B cell (primary cell): ENCODE measurements at regions not wholly inside any gene's neighbourhood (a gene's known extent, or its start where the extent isn't known, plus 50 kb on each side); places are given as distances from the start of the nearest gene placed in this dataset.

Experiments used
- ATAC-seq: fragments of 200-7000 bp; cut with Tn5 transposase; one replicate; pipeline ENCODE4 v1.10.0; 2021; ENCODE audit warnings: low read depth, mild to moderate bottlenecking, moderate number of reproducible peaks, moderate library complexity
- CTCF ChIA-PET: fragments of 350-600 bp; sonication (Branson Sonifier 250); formaldehyde crosslinking; loops from one replicate; lab custom pipeline; 2021; ENCODE audit warnings: antibody characterized with exemption, inconsistent platforms; lab: Charles Lee
- POLR2A ChIA-PET: fragments of 350-600 bp; sonication (Branson Sonifier 250); formaldehyde crosslinking; loops from one replicate; lab custom pipeline; 2021; ENCODE audit warnings: antibody characterized with exemption; lab: Charles Lee
- DNase-seq: peaks from one replicate; pipeline ENCODE4 v3.0.0; 2013
- H2AFZ ChIP-seq: 2 replicates; pipeline ENCODE4 v1.6.1; 2012; ENCODE audit warnings: mild to moderate bottlenecking, low read depth, low read length; ENCODE audit not compliant: insufficient read depth, poor library complexity, severe bottlenecking
- H3K27ac ChIP-seq, 2 donors: 1 replicate in 1 of 2; 2 replicates in 1 of 2; pipeline ENCODE4 v1.5.1; 2012 to 2013; ENCODE audit warnings: low read length in 2 of 2, mild to moderate bottlenecking in 2 of 2, moderate library complexity in 1 of 2
- H3K27me3 ChIP-seq, 4 experiments: fragments of 200-600 bp in 1 of 4; sonication (generic) in 1 of 4; replicated peaks in 1 of 4; 1 replicate in 2 of 4; 2 replicates in 2 of 4; pipeline versions ENCODE4 v1.6.1 to v1.7.0; 2013 to 2016; ENCODE audit warnings: low read length in 3 of 4, mild to moderate bottlenecking in 2 of 4, mixed read lengths in 1 of 4, moderate library complexity in 1 of 4; ENCODE audit not compliant: insufficient read depth in 4 of 4, control insufficient read depth in 3 of 4; ENCODE audit errors: control extremely low read depth in 1 of 4
- H3K36me3 ChIP-seq, 2 experiments: replicated peaks in 1 of 2; 1 replicate in 1 of 2; 2 replicates in 1 of 2; pipeline versions ENCODE4 v1.6.1 to v1.7.1; 2013; ENCODE audit warnings: low read length in 1 of 2; ENCODE audit not compliant: insufficient read depth in 2 of 2, control insufficient read depth in 1 of 2; ENCODE audit errors: control extremely low read depth in 1 of 2, extremely low read depth in 1 of 2
- H3K4me1 ChIP-seq, 2 donors: fragments of 200-600 bp in 1 of 2; sonication (generic) in 1 of 2; 1 replicate in 1 of 2; 2 replicates in 1 of 2; pipeline versions ENCODE4 v1.5.1 to v1.6.1; 2013 to 2017; ENCODE audit warnings: low read length in 2 of 2; ENCODE audit not compliant: control insufficient read depth in 2 of 2, insufficient read depth in 2 of 2
- H3K4me2 ChIP-seq: replicated peaks from 2 replicates; pipeline ENCODE3; 2012; ENCODE audit warnings: mild to moderate bottlenecking, low read depth, low read length; ENCODE audit not compliant: poor library complexity, severe bottlenecking
- H3K4me3 ChIP-seq, 5 experiments: fragments of 200-600 bp in 1 of 5; sonication (generic) in 1 of 5; 1 replicate in 3 of 5; 2 replicates in 2 of 5; pipeline versions ENCODE4 v1.5.1 to v1.7.0; 2011 to 2016; ENCODE audit warnings: low read length in 4 of 5, mild to moderate bottlenecking in 4 of 5, low read depth in 2 of 5, control low read depth in 1 of 5, moderate library complexity in 1 of 5; ENCODE audit not compliant: insufficient read depth in 1 of 5; ENCODE audit errors: control extremely low read depth in 1 of 5, extremely low read depth in 1 of 5
- H3K79me2 ChIP-seq: fragments of 200-600 bp; sonication (generic); one replicate; pipeline ENCODE4 v1.6.0; 2016; ENCODE audit warnings: low read length; ENCODE audit not compliant: control insufficient read depth, insufficient read depth
- H3K9ac ChIP-seq: fragments of 200-600 bp; sonication (generic); 2 replicates; pipeline ENCODE4 v1.6.1; 2017; ENCODE audit warnings: mild to moderate bottlenecking, low read length, moderate library complexity
- H3K9me3 ChIP-seq, 3 donors: one replicate each; pipeline versions ENCODE4 v1.6.1 to v1.7.1; 2013; ENCODE audit warnings: low read length in 2 of 3; ENCODE audit not compliant: control insufficient read depth in 2 of 3, insufficient read depth in 1 of 3; ENCODE audit errors: control extremely low read depth in 1 of 3
- H4K20me1 ChIP-seq: 2 replicates; pipeline ENCODE4 v1.6.0; 2012; ENCODE audit warnings: mild to moderate bottlenecking, low read length; ENCODE audit not compliant: insufficient read depth, control insufficient read depth, poor library complexity, severe bottlenecking
- H3K27ac Mint-ChIP-seq: one replicate; pipeline ENCODE4 v1.8.0; 2021; ENCODE audit warnings: mixed read lengths
- H3K27me3 Mint-ChIP-seq: one replicate; pipeline ENCODE4 v1.8.0; 2021; ENCODE audit warnings: mixed read lengths
- H3K4me1 Mint-ChIP-seq: one replicate; pipeline ENCODE4 v1.8.0; 2021; ENCODE audit warnings: mixed read lengths
- H3K4me3 Mint-ChIP-seq: one replicate; pipeline ENCODE4 v1.8.0; 2021; ENCODE audit warnings: mixed read lengths
- H3K9me3 Mint-ChIP-seq: one replicate; pipeline ENCODE4 v1.8.0; 2022; ENCODE audit warnings: mixed read lengths; ENCODE audit not compliant: insufficient read depth
- CTCF ChIP-seq: fragments of 200-600 bp; IDR thresholded peaks from one replicate; pipeline ENCODE4 v1.8.0; 2022; ENCODE audit warnings: antibody characterized with exemption, mild to moderate bottlenecking
- EZH2 ChIP-seq: IDR thresholded peaks from 2 replicates; pipeline ENCODE4 v1.6.1; 2012; ENCODE audit warnings: borderline replicate concordance, low read depth, mild to moderate bottlenecking, moderate library complexity, low read length; ENCODE audit not compliant: insufficient read depth, poor library complexity, severe bottlenecking
- WGBS: methylation state at CpG from one replicate; pipeline ENCODE4 v1.1.5; 2013; ENCODE audit warnings: missing lambda C conversion rate; ENCODE audit not compliant: insufficient coverage; 5-methylcytosine and 5-hydroxymethylcytosine counted together
- intact Hi-C: fragments of 100-400 bp; cut with micrococcal nuclease; formaldehyde crosslinking; loops from one replicate; pipeline ENCODE4 v1.10.0; 2022

DNA sequence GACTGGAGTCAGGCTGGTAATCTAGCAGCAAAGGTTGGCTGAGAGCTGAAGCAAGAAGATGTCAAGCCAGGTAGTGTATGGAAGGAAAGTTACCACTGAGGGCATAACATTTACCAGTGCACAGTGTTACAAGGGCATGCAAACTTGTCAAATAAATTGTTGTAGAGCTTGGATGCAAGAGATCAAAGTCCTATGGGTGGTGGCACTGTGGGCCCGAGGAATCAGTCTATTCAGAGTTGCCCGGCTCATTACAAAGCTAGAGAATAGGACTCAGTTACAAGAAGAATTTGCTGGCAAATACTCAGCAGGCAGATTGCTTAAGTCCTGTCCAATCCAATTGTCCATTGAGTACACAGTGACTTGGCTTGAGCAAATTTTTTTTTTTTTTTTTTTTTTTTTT lies 2043.8 kb downstream of the ARAP2 start:
- peaks cover 6% of the 10 kb centered on the region for H3K9me3 Mint-ChIP-seq
- 100% methylated on average over 2 of the region's 2 CpGs for WGBS
- H3K27ac Mint-ChIP-seq, result no peak overlapping the region
- no peaks in the 10 kb centered on the region for H3K36me3 ChIP-seq
- no peaks in the 10 kb centered on the region for H3K4me1 Mint-ChIP-seq
- H2AFZ ChIP-seq, result no peak overlapping the region
- H3K9ac ChIP-seq, result no peak overlapping the region
- no peak for DNase-seq
- no peak overlapping the region for H3K27ac ChIP-seq
- H4K20me1 ChIP-seq, result no peaks in the 10 kb centered on the region
- no peaks in the 10 kb centered on the region for H3K27me3 ChIP-seq
- ChIA-PET POLR2A (no interaction called here), CTCF (no interaction called here)
- no peak for ATAC-seq
- no peaks in the 10 kb centered on the region for H3K4me1 ChIP-seq
- no peak overlapping the region for H3K4me3 ChIP-seq
- intact Hi-C loops, result no loop called here
- no peaks in the 10 kb centered on the region for H3K79me2 ChIP-seq
- no peak overlapping the region for H3K4me2 ChIP-seq
- H3K27me3 Mint-ChIP-seq, result no peaks in the 10 kb centered on the region
- no peak overlapping the region for H3K4me3 Mint-ChIP-seq
- peaks cover 0 to 2% (median 1%) of the 10 kb centered on the region in 3 donors for H3K9me3 ChIP-seq
- no peak for TF ChIP-seq CTCF
- TF ChIP-seq EZH2, result no peak

- Histone ChIP-seq H2AFZ (no peak overlapping the region), H3K4me2 (no peak overlapping the region)
- CTCF ChIA-PET, result no interaction called here
Observed at GRCh38 chr4:34202154-34202553, 2042.2 kb downstream of the ARAP2 start.

More at GRCh38 chr4:34202154-34202553, 2042.2 kb downstream of the ARAP2 start:
- Histone ChIP-seq H3K9me3 (peaks cover 1 to 6% (median 2%) of the 10 kb centered on the region in 3 donors), H3K9ac (no peak overlapping the region), H4K20me1 (no peaks in the 10 kb centered on the region), H3K4me1 (no peaks in the 10 kb centered on the region), H3K27ac (no peak overlapping the region), H3K79me2 (no peaks in the 10 kb centered on the region), H3K4me3 (no peak overlapping the region), H3K36me3 (no peaks in the 10 kb centered on the region), H3K27me3 (no peaks in the 10 kb centered on the region)
- no peak overlapping the region for H3K4me3 Mint-ChIP-seq
- POLR2A ChIA-PET, result no interaction called here
- no peaks in the 10 kb centered on the region for H3K4me1 Mint-ChIP-seq
- H3K27ac Mint-ChIP-seq, result no peak overlapping the region
- DNase-seq (no peak), ATAC-seq (no peak)
- intact Hi-C loops, result no loop called here
- no peak for TF ChIP-seq CTCF
- TF ChIP-seq EZH2, result no peak
- H3K9me3 Mint-ChIP-seq, result peaks cover 6% of the 10 kb centered on the region
- H3K27me3 Mint-ChIP-seq, result no peaks in the 10 kb centered on the region
